Endothelial cell (in vitro differentiated cells): ENCODE measurements at regions not wholly inside any gene's neighbourhood (a gene's known extent, or its start where the extent isn't known, plus 50 kb on each side); places are given as distances from the start of the nearest gene placed in this dataset.

Experiments used
- DNase-seq: peaks from one replicate; pipeline ENCODE4 v3.0.0; 2021; ENCODE audit warnings: low spot score
- H3K27ac Mint-ChIP-seq: one replicate; pipeline ENCODE4 v1.8.0; 2021; ENCODE audit warnings: mixed read lengths, inconsistent platforms; ENCODE audit not compliant: unreplicated experiment
- H3K27me3 Mint-ChIP-seq: one replicate; pipeline ENCODE4 v1.8.0; 2021; ENCODE audit warnings: mild to moderate bottlenecking, moderate library complexity, mixed read lengths, inconsistent platforms; ENCODE audit not compliant: unreplicated experiment
- H3K36me3 Mint-ChIP-seq: one replicate; pipeline ENCODE4 v1.8.0; 2021; ENCODE audit warnings: mild to moderate bottlenecking, low read depth, mixed read lengths, inconsistent platforms; ENCODE audit not compliant: unreplicated experiment
- H3K4me1 Mint-ChIP-seq: one replicate; pipeline ENCODE4 v1.8.0; 2021; ENCODE audit warnings: mild to moderate bottlenecking, mixed read lengths, inconsistent platforms; ENCODE audit not compliant: unreplicated experiment
- H3K4me3 Mint-ChIP-seq: one replicate; pipeline ENCODE4 v1.8.0; 2021; ENCODE audit warnings: mild to moderate bottlenecking, mixed read lengths, inconsistent platforms; ENCODE audit not compliant: unreplicated experiment
- H3K9me3 Mint-ChIP-seq: one replicate; pipeline ENCODE4 v1.8.0; 2021; ENCODE audit warnings: mixed read lengths, inconsistent platforms; ENCODE audit not compliant: unreplicated experiment
- CTCF ChIP-seq: fragments of 200-600 bp; sonication (generic); IDR thresholded peaks from one replicate; pipeline ENCODE4 v1.5.0; 2021; ENCODE audit warnings: antibody characterized with exemption; ENCODE audit not compliant: unreplicated experiment

- peaks cover 4% of the 10 kb centered on the region for H3K4me1 Mint-ChIP-seq
- H3K36me3 Mint-ChIP-seq = no peaks in the 10 kb centered on the region
- no peaks in the 10 kb centered on the region for H3K9me3 Mint-ChIP-seq
- H3K27ac Mint-ChIP-seq = no peak overlapping the region
- DNase-seq = no peak
- no peak overlapping the region for H3K4me3 Mint-ChIP-seq
- no peaks in the 10 kb centered on the region for H3K27me3 Mint-ChIP-seq
- no peak for TF ChIP-seq CTCF
These were observed 1206.0 kb upstream of the ZEB2 start for GRCh38 chr2:145725876-145726275.

DNA sequence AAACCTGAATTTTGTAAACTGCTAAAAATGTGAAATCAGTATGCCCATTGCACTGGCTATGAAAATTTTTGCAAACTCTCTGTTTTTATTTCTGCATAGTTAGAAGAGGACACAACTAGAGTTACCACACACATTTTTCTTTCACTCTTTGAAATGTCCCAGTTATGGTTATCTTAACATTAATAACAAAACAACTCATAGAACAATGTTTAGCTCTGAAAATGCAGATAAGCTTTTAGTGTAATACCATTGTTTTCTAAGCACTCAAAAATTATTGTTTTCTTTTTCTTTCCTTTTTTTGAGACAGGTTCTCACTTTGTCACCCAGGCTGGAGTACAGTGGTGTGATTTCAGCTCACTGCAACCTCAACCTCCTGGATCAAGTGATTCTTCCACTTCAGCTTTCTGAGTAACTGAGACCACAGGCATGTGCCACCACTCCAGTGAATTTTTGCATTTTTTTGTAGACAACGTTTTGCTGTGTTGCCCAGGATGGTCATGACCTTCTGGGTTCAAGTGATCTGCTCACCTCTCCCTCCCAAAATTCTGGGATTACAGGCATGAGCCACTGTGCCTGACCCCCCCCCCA lies 1204.5 kb upstream of the ZEB2 start:
- H3K36me3 Mint-ChIP-seq = no peaks in the 10 kb centered on the region
- no peak for DNase-seq
- no peaks in the 10 kb centered on the region for H3K9me3 Mint-ChIP-seq
- H3K4me1 Mint-ChIP-seq = peaks cover 4% of the 10 kb centered on the region
- no peak overlapping the region for H3K27ac Mint-ChIP-seq
- no peak for TF ChIP-seq CTCF
- H3K27me3 Mint-ChIP-seq = no peaks in the 10 kb centered on the region
- H3K4me3 Mint-ChIP-seq = no peak overlapping the region

DNA sequence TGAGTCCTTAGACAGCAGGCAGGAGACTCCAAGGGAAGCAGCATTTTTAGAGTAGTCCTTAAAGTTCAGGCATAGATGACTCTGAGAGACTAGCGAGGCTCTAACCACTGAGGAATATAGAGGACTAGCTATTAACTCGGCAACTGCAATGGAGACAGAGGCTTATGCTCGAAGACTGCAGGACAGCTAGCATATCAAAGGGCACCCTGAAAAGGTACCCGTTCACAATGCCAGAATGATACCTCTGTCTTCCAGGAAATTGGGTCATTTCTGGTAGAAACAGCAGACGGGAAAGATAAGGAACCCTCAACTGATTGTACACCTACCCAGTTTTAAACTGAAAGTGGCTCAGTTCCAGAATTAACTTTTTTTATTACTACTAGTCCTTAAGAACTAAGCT lies 1204.0 kb upstream of the ZEB2 start:
- TF ChIP-seq CTCF = no peak
- DNase-seq = no peak
- H3K36me3 Mint-ChIP-seq = no peaks in the 10 kb centered on the region
- H3K27me3 Mint-ChIP-seq = no peaks in the 10 kb centered on the region
- H3K4me1 Mint-ChIP-seq = peaks cover 4% of the 10 kb centered on the region
- H3K4me3 Mint-ChIP-seq = no peak overlapping the region
- H3K27ac Mint-ChIP-seq = no peak overlapping the region
- H3K9me3 Mint-ChIP-seq = no peaks in the 10 kb centered on the region

GRCh38 chr2:145721681-145722080 lies 1201.8 kb upstream of the ZEB2 start:
- Mint-ChIP-seq H3K27ac (no peak overlapping the region), H3K36me3 (no peaks in the 10 kb centered on the region), H3K27me3 (no peaks in the 10 kb centered on the region), H3K9me3 (no peaks in the 10 kb centered on the region), H3K4me3 (no peak overlapping the region), H3K4me1 (peaks cover 4% of the 10 kb centered on the region)
- DNase-seq = no peak
- TF ChIP-seq CTCF = no peak

GRCh38 chr2:145715601-145716000 lies 1195.7 kb upstream of the ZEB2 start:
- TF ChIP-seq CTCF = no peak
- Mint-ChIP-seq H3K4me1 (no peaks in the 10 kb centered on the region), H3K4me3 (no peak overlapping the region), H3K27me3 (no peaks in the 10 kb centered on the region), H3K9me3 (no peaks in the 10 kb centered on the region), H3K36me3 (no peaks in the 10 kb centered on the region), H3K27ac (no peak overlapping the region)
- no peak for DNase-seq
